HG03045 (cell line): ENCODE measurements at regions not wholly inside any gene's neighbourhood (a gene's known extent, or its start where the extent isn't known, plus 50 kb on each side); places are given as distances from the start of the nearest gene placed in this dataset.

ENCODE experiments used
- ATAC-seq: cut with Tn5 transposase; IDR thresholded peaks from one replicate; pipeline ENCODE4 v1.9.1; 2021; ENCODE audit warnings: mild to moderate bottlenecking, moderate library complexity; ENCODE audit not compliant: unreplicated experiment

DNA sequence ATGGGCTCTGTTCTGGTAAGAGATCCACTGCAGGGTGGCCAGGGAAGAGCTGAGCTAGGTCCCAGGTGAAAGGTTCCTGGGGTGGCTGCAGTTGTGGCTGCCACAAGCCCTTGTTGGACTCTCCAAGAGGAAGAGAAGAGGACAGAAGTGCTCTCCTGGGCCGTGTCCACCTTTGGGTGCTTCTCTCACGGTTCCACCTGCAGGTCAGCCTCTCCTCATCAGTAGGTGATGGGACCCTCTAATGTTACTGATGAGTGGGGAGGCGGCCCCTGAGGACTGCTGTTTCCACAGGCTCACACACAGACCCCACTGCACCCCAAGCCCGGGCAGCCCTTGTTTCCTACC, 804.9 kb downstream of the BRD1 start:
- no peak for ATAC-seq

GRCh38 chr22:49021926-49022815, 805.5 kb downstream of the BRD1 start:
- ATAC-seq, result no peak

GRCh38 chr22:49021131-49021925, 806.3 kb downstream of the BRD1 start:
- ATAC-seq, result no peak

- no peak for ATAC-seq
These were observed 807.6 kb downstream of the BRD1 start for GRCh38 chr22:49019737-49020713.

- no peak for ATAC-seq
These were observed 809.1 kb downstream of the BRD1 start for GRCh38 chr22:49018601-49019000.

GRCh38 chr22:49017482-49018329, 810.0 kb downstream of the BRD1 start:
- ATAC-seq, result no peak

DNA sequence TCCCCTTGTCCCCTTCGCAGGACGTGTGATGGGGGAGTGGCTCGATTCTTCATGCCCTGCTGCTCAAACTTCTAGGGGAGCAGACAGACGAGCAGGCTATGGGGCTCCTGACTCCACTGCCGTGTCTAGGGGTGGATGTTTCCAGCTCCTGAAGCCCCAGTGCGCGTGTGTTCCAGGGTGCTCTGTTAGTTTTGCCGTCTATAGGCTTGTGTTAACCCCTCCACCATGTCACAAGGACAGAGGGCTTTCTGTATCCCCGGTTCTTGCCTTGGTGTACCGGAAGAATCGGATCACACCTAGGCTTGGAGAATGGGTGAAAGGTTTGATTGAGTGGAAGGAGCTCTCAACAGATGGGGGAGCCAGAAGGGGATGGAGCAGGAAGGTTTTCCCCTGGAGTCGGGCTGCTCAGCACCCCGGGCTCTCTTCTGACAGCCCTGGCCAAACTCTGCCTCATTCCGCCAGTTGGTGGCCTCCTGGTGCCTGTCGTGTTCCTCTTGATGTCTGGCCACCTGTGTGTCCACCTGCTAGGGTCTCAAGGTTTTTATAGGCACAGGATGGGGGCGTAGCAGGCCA, 810.7 kb downstream of the BRD1 start:
- ATAC-seq, result no peak

DNA sequence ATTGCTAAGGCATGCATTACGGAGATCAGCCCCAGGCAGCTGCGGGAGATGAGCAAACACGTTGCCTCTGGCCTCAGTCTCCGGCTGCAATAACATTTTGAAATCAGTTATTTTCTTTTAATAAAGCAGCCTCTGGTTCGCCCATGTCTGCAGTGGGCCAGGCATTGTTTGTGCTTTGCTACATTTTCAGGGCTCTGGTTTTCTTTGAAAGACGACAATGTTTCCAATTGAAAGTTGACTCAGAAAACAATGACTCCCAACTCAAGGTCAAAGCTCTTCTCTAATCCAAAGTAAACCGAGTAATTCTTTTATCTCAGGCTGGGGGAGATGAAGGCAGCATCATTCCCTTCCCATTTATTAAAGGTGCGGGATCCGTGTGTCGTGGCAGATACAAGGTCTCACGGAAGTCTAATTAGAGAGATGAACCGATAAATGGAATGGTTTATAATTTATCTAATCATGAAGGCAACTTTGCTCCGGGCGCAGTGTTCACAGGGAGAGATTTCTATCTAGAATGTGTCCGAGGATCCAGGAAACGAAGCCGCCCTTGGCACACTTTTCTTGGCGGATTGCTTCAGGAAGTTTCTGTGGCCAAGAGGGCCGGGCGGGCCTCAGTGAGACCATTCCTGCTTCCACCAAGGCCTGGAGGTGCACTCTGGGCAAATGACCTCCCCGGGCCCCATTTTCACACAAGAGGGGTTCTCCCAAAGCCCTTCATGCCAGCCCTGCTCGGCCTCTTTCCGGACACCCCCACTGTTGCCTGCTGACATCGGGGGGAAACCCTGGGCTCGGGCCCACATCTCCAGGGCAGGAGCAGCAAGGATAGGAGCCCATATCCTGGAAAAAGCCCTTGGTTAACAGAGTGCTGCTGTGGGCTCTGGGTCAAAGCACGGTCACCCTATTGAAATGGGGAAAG, 811.4 kb downstream of the BRD1 start:
- ATAC-seq, result no peak

- no peak for ATAC-seq
These were observed 812.2 kb downstream of the BRD1 start for GRCh38 chr22:49015459-49015858.

GRCh38 chr22:49014227-49015201, 813.2 kb downstream of the BRD1 start:
- ATAC-seq, result no peak

DNA sequence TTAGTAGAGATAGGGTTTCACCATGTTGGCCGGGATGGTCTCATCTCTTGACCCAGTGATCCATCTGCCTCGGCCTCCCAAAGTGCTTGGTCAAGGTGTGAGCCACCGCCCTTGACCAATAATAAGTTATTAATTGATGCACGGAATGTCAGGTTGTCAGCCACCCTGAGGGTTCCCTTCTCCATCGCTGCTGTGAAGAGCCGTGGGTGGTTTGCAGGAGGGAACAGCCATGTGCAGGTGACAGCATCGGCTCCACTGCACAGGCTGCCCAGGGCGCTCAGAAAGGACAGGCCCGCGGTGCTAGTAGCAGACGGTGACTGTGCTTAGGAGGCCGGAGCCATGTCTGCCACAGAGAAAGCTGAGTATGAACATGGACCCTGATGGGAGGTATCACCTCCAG, 814.0 kb downstream of the BRD1 start:
- ATAC-seq, result no peak

DNA sequence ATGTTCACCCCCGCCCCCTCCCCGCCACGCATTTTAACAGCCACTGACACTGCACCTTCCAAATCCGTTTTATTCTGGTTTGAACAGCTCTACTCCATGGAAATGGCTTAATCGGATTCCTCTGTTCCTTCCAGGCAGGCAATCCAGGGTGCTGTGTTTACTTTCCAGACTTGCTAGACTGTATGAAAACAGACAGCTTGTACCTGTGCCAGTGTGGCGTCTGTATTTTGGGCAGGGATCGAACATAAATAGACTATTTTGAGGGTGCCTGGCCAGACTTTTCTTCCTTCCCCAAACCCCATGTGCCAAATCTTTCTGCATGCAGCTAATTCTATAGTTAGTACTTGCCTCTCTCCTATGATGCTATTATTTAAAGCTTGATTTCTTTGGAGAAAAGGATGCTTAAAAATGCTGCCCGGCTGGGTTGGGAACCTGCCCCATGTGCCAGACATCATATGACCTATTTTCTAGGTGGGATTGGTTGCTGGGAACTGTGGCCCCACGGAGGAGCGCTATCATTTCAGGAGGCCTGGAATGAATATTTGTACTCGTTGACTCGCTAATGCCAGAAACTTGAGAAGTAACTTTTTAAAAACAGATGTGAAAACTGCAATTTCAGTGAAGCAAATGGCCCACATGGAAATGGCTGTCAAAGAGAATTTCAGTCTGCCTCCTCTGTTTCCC, 814.8 kb downstream of the BRD1 start:
- no peak for ATAC-seq

GRCh38 chr22:49011769-49012648, 815.7 kb downstream of the BRD1 start:
- no peak for ATAC-seq

- no peak for ATAC-seq
These were observed 816.3 kb downstream of the BRD1 start for GRCh38 chr22:49011379-49011768.

- ATAC-seq, result no peak
These were observed 816.8 kb downstream of the BRD1 start for GRCh38 chr22:49010901-49011300.
